Thymus (tissue), 11 donors: ENCODE measurements at regions not wholly inside any gene's neighbourhood (a gene's known extent, or its start where the extent isn't known, plus 50 kb on each side); places are given as distances from the start of the nearest gene placed in this dataset.

ENCODE experiments used
- DNase-seq, 9 donors: peaks; one replicate each; pipeline ENCODE4 v3.0.0-alpha.2; 2013; ENCODE audit warnings: low spot score in 9 of 9, low read depth in 6 of 9, missing footprints in 1 of 9
- H3K27ac ChIP-seq, 2 donors: one replicate each; pipeline ENCODE4 v1.5.1; 2013; ENCODE audit warnings: control low read depth in 1 of 2, low read depth in 1 of 2, low read length in 1 of 2, mild to moderate bottlenecking in 1 of 2, moderate library complexity in 1 of 2
- H3K27me3 ChIP-seq, 2 donors: one replicate each; pipeline ENCODE4 v1.5.1; 2013; ENCODE audit warnings: low read length in 1 of 2; ENCODE audit not compliant: control insufficient read depth in 2 of 2, insufficient read depth in 1 of 2
- H3K36me3 ChIP-seq, 2 donors: one replicate each; pipeline ENCODE4 v1.5.1; 2013; ENCODE audit warnings: low read length in 1 of 2, mild to moderate bottlenecking in 1 of 2, moderate library complexity in 1 of 2; ENCODE audit not compliant: control insufficient read depth in 2 of 2, insufficient read depth in 2 of 2
- H3K4me1 ChIP-seq, 2 donors: one replicate each; pipeline ENCODE4 v1.5.1; 2013; ENCODE audit warnings: low read length in 2 of 2; ENCODE audit not compliant: control insufficient read depth in 2 of 2, insufficient read depth in 2 of 2
- H3K4me3 ChIP-seq, 2 donors: one replicate each; pipeline ENCODE4 v1.5.1; 2013; ENCODE audit warnings: low read length in 2 of 2, control low read depth in 1 of 2, mild to moderate bottlenecking in 1 of 2
- H3K9me3 ChIP-seq, 2 donors: one replicate each; pipeline ENCODE4 v1.5.1; 2013; ENCODE audit warnings: low read length in 1 of 2, mild to moderate bottlenecking in 1 of 2; ENCODE audit not compliant: control insufficient read depth in 2 of 2, insufficient read depth in 1 of 2
- WGBS: extraction: QIAGEN DNeasy Blood & Tissue Kit; methylation state at CpG from one replicate; pipeline ENCODE4 v1.1.7; 2013; 5-methylcytosine and 5-hydroxymethylcytosine counted together
- donor health status: healthy.

- Histone ChIP-seq H3K27me3 (no peaks in the 10 kb centered on the region), H3K27ac (no peak overlapping the region), H3K9me3 (no peaks in the 10 kb centered on the region), H3K36me3 (no peaks in the 10 kb centered on the region), H3K4me3 (no peak overlapping the region), H3K4me1 (no peaks in the 10 kb centered on the region)
- 0% methylated on average over 1 of the region's 1 CpG for WGBS
- DNase-seq = peak in 6 of 9 donors; percentile 8 to 63 (median 21)
Measured at GRCh38 chr5:89043676-89044075, 160.7 kb upstream of the MEF2C start.

- Histone ChIP-seq H3K4me1 (no peaks in the 10 kb centered on the region), H3K27me3 (no peaks in the 10 kb centered on the region), H3K36me3 (no peaks in the 10 kb centered on the region), H3K9me3 (no peaks in the 10 kb centered on the region), H3K27ac (no peak overlapping the region), H3K4me3 (no peak overlapping the region)
- no peak for DNase-seq
- WGBS = 86% methylated on average over 2 of the region's 2 CpGs
Measured at GRCh38 chr5:89042746-89043145, 159.8 kb upstream of the MEF2C start.

GRCh38 chr5:89041976-89042375 lies 159.0 kb upstream of the MEF2C start:
- Histone ChIP-seq H3K4me3 (no peak overlapping the region), H3K27ac (no peak overlapping the region), H3K4me1 (no peaks in the 10 kb centered on the region), H3K27me3 (no peaks in the 10 kb centered on the region), H3K36me3 (no peaks in the 10 kb centered on the region), H3K9me3 (no peaks in the 10 kb centered on the region)
- DNase-seq = no peak
- WGBS = 96% methylated on average over 3 of the region's 3 CpGs

- no peaks in the 10 kb centered on the region for H3K27me3 ChIP-seq
- WGBS = 88% methylated on average over 3 of the region's 3 CpGs
- H3K4me1 ChIP-seq = no peaks in the 10 kb centered on the region
- DNase-seq = no peak
- no peaks in the 10 kb centered on the region for H3K9me3 ChIP-seq
- H3K4me3 ChIP-seq = no peak overlapping the region
- no peak overlapping the region for H3K27ac ChIP-seq
- H3K36me3 ChIP-seq = no peaks in the 10 kb centered on the region
Measured at GRCh38 chr5:89041249-89041779, 158.3 kb upstream of the MEF2C start.

GRCh38 chr5:89036704-89037489 lies 153.9 kb upstream of the MEF2C start:
- no peak overlapping the region for H3K4me3 ChIP-seq
- DNase-seq = no peak
- H3K9me3 ChIP-seq = no peaks in the 10 kb centered on the region
- no peaks in the 10 kb centered on the region for H3K4me1 ChIP-seq
- H3K27me3 ChIP-seq = no peaks in the 10 kb centered on the region
- no peak overlapping the region for H3K27ac ChIP-seq
- H3K36me3 ChIP-seq = no peaks in the 10 kb centered on the region
- WGBS = 82% methylated on average over 8 of the region's 8 CpGs

GRCh38 chr5:89036166-89036565 lies 153.2 kb upstream of the MEF2C start:
- 81% methylated on average over 6 of the region's 6 CpGs for WGBS

GRCh38 chr5:89034588-89034987 lies 151.6 kb upstream of the MEF2C start:
- Histone ChIP-seq H3K36me3 (no peaks in the 10 kb centered on the region), H3K4me1 (no peaks in the 10 kb centered on the region), H3K4me3 (no peak overlapping the region), H3K9me3 (no peaks in the 10 kb centered on the region), H3K27me3 (no peaks in the 10 kb centered on the region), H3K27ac (no peak overlapping the region)
- no peak for DNase-seq
- 96% methylated on average over 2 of the region's 2 CpGs for WGBS

More at GRCh38 chr5:89036166-89036565, 153.2 kb upstream of the MEF2C start:
- H3K4me1 ChIP-seq = no peaks in the 10 kb centered on the region
- H3K36me3 ChIP-seq = no peaks in the 10 kb centered on the region
- no peaks in the 10 kb centered on the region for H3K27me3 ChIP-seq
- no peaks in the 10 kb centered on the region for H3K9me3 ChIP-seq
- H3K4me3 ChIP-seq = no peak overlapping the region
- no peak for DNase-seq
- no peak overlapping the region for H3K27ac ChIP-seq

- 98% methylated on average over 3 of the region's 3 CpGs for WGBS
- Histone ChIP-seq H3K4me3 (no peak overlapping the region), H3K27me3 (no peaks in the 10 kb centered on the region), H3K4me1 (no peaks in the 10 kb centered on the region), H3K36me3 (no peaks in the 10 kb centered on the region), H3K9me3 (peaks cover 0 to 4% of the 10 kb centered on the region in 2 donors), H3K27ac (no peak overlapping the region)
- DNase-seq = no peak
Measured at GRCh38 chr5:89030798-89031197, 147.8 kb upstream of the MEF2C start.

- Histone ChIP-seq H3K27ac (no peak overlapping the region), H3K4me3 (no peak overlapping the region), H3K27me3 (no peaks in the 10 kb centered on the region), H3K9me3 (peaks cover 0 to 4% of the 10 kb centered on the region in 2 donors), H3K4me1 (no peaks in the 10 kb centered on the region), H3K36me3 (no peaks in the 10 kb centered on the region)
- 95% methylated on average over 2 of the region's 2 CpGs for WGBS
- DNase-seq = no peak
Measured at GRCh38 chr5:89028595-89029285, 145.8 kb upstream of the MEF2C start.
